GM12865 (cell line): ENCODE measurements at regions not wholly inside any gene's neighbourhood (a gene's known extent, or its start where the extent isn't known, plus 50 kb on each side); places are given as distances from the start of the nearest gene placed in this dataset.

Experiments used
- DNase-seq: peaks from one replicate; pipeline ENCODE4 v3.0.0; 2010; ENCODE audit warnings: low read depth
- H3K4me3 ChIP-seq: 2 replicates; pipeline ENCODE4 v1.5.1; 2011; ENCODE audit warnings: mild to moderate bottlenecking, low read depth, low read length, control low read depth
- CTCF ChIP-seq: IDR thresholded peaks from 2 replicates; pipeline ENCODE4 v1.5.1; 2011; ENCODE audit warnings: low read length, control low read depth, low read depth, inconsistent platforms; ENCODE audit not compliant: insufficient read depth; ENCODE audit errors: missing control alignments

GRCh38 chr17:72448019-72448418 lies 327.2 kb downstream of the SOX9 start:
- H3K4me3 ChIP-seq, result no peak overlapping the region
- DNase-seq, result no peak

GRCh38 chr17:72452286-72453173 lies 331.7 kb downstream of the SOX9 start:
- no peak overlapping the region for H3K4me3 ChIP-seq
- no peak for TF ChIP-seq CTCF
- no peak for DNase-seq

More at GRCh38 chr17:72448019-72448418, 327.2 kb downstream of the SOX9 start:
- TF ChIP-seq CTCF, result no peak

- no peak overlapping the region for H3K4me3 ChIP-seq
- no peak for DNase-seq
- TF ChIP-seq CTCF, result no peak
Measured at GRCh38 chr17:72454342-72454741, 333.5 kb downstream of the SOX9 start.

GRCh38 chr17:72455562-72455961 lies 334.7 kb downstream of the SOX9 start:
- TF ChIP-seq CTCF, result no peak
- DNase-seq, result no peak
- H3K4me3 ChIP-seq, result no peak overlapping the region

GRCh38 chr17:72456075-72456474 lies 335.3 kb downstream of the SOX9 start:
- no peak for DNase-seq
- no peak for TF ChIP-seq CTCF

GRCh38 chr17:72457712-72458111 lies 336.9 kb downstream of the SOX9 start:
- no peak overlapping the region for H3K4me3 ChIP-seq
- no peak for TF ChIP-seq CTCF
- no peak for DNase-seq

More at GRCh38 chr17:72456075-72456474, 335.3 kb downstream of the SOX9 start:
- no peak overlapping the region for H3K4me3 ChIP-seq
